ENCODE measurements at regions not wholly inside any gene's neighbourhood (a gene's known extent, or its start where the extent isn't known, plus 50 kb on each side); places are given as distances from the start of the nearest gene placed in this dataset.

DNA sequence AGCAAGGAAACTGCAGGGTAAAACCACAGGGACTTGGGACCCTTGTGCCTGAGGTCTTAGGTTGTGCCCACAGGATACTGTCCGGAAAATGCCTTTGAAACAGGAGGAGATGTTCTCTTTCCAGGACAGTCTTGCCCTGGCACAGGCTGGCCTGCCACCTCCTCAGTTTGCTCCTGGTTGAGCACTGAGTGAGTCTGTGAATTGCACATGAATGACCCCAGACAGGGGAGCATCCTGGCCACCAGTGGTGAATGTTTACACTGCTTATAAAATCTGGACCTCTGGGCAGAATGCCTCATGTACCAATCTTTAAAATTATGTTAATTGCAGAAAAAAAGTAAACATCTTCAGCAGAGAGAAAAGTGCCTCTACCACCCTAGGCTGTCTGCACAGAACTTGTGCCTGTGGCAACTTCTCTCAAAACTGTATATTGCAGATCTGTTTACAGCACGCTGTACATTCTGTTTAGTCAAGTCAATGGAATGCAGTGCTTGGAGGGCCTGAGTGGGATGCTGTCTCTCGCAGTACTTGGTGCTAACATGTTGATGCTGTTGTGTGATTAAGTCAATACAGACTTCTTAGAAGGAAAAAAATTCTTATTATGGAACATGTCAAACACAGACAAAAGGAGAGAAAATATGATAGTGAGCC, 242.1 kb downstream of the SOD2 start:
- H3K27ac ChIP-seq: no peak overlapping the region

GRCh38 chr6:159446340-159446739, 246.7 kb downstream of the SOD2 start:
- H3K27ac ChIP-seq: no peak overlapping the region
- no peak for DNase-seq (ENCODE audit: low read depth, low spot score)

More for the DNA sequence above, 242.1 kb downstream of the SOD2 start:
- DNase-seq (ENCODE audit: low read depth, low spot score): peak; percentile 22

DNA sequence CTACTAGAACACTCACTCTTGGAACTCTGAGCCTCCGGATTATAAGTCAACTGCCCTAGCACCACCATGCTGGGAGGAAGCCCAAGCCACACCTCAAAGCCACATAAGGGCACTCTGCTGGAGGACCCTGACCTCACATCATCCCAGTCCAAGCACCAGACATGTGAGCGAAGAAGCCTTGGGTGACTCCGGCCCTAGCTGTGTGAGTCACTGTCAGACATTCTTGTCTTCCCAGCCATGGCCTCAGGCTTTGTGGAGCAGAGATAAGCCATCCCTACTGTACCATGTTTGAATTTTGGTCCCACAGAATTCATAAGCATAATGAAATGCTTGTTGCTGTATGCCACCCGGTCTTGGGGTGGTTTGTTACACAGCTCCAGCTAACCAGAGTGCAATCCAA, 247.7 kb downstream of the SOD2 start:
- H3K27ac ChIP-seq: no peak overlapping the region
- no peak for DNase-seq (ENCODE audit: low read depth, low spot score)

DNA sequence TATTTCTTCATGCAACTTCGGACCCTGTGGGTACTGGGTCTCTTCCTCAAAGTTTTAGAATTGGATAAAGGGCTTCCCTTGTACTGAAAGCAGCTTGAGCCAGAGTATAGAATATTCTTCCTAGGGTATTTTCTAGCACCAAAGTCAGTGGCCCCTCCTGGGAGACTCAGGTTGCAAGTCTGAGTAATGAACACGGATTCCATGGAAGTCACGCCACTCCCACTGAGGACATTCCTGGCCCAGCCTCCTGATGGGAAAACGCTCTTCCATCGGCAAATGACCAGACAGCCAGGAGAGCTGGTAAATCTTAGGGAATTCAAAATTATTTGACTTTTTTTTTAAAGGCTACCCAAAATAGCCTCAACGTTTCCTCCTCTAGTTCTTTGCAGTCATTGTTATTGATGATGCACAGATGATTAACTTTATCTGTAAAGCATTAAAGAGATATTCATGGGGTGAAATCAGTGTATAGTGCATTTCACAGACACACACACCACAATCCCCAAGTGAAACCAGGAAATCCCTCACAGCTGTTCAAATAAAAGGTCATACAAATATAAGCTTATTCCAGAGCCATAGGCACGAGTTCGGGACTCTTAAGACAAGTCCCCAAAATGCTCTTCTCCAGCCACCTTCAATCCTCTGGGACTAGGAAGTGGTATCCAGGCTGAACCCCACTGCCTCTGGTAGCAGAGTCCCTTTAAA, 248.8 kb downstream of the SOD2 start:
- H3K27ac ChIP-seq: no peak overlapping the region
- DNase-seq (ENCODE audit: low read depth, low spot score): no peak

DNA sequence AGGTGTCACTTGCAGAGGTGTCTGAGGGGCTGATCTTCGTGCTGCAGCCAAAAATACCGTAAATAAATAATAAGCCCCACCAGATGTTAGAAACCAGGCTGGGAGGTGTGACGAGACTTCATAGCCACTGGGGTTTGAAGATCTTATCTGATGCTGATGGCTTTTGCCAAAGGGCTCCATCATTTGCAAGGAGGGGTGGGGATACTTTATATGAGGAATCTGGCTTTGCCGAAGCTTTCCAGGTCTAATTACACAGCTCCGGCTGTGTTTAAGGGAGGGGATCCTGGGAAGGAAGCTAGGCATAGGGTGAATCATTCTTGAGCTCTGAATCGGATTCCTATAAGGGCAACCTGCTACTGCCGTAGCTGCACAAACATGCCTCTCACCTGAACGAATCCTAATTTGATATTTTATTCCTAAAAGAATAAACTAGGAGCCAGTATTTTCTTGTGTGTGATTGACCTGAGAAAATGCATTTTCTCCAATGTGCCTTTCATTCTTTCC, 249.6 kb downstream of the SOD2 start:
- H3K27ac ChIP-seq: no peak overlapping the region

DNA sequence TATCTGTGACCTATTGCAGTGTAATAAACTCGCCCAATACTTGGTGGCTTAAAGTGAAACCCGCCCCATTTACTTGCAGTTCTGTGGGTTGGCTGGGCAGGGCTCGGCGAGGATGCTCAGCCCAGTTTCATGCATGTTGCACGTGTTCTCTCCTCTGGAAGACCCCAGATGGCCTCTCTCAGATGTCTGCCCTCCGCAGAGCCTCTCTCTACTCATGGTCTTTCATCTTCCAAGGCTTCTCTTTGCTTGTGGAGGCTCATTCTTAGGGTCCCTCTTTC, 251.4 kb downstream of the SOD2 start:
- no peak overlapping the region for H3K27ac ChIP-seq
- DNase-seq (ENCODE audit: low read depth, low spot score): no peak

More for the DNA sequence above, 249.6 kb downstream of the SOD2 start:
- no peak for DNase-seq (ENCODE audit: low read depth, low spot score)

DNA sequence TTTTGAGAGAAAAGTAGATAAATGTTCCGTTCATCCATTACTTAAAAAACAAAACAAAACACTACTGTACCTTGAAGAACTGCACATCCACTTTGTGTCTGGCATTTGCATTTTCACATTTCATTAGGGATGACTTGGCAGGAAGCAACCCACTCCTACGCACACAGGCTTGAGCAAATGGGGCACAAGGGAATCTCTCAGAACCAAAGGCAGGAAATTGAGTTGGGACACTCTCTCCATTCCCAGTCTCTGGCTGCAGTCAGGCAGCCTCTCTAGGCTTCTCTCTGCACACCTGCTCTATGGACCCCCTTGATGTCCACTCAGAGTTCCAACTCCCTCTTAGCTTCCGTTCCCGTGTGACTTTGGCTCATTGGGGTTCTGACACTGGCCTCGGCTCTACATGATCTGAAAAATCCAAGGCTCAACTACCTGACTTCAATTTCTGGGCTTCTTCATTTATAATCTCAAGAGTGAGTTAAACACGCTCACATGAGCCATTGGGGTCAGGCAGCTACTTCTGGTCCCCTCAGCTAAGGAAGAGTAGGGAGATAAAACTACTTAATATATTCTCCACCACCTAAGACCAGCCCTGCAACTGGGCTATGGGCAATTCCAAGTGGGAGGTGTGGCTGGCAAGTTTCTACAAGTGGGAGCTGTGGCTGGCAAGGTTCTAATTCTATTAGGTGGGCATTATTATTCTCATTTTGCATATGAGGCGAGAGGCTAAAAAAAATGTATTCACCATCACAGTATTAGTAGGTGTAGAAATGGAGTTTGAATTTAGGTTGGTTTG, 251.9 kb downstream of the SOD2 start:
- DNase-seq (ENCODE audit: low read depth, low spot score): no peak
- H3K27ac ChIP-seq: no peak overlapping the region

DNA sequence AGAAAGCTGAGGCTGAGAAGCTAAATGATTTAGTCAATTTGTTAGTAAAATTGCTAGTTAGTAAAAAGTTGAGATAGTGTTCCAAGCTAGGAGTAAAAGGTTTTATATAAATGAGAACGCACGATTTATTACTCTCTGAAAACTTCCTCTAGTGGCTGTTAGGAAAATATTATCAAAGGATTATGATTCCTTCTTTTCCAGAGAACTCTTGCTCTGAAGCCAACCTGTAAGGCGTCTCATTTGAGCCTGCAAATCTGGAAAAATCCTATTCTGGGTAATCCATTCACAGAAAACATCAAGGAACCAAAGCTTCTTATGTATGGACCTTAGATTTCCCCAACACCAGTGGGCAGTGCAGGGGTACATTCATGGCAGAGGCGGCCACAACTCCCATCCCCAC, 252.7 kb downstream of the SOD2 start:
- DNase-seq (ENCODE audit: low read depth, low spot score): no peak
- no peak overlapping the region for H3K27ac ChIP-seq

DNA sequence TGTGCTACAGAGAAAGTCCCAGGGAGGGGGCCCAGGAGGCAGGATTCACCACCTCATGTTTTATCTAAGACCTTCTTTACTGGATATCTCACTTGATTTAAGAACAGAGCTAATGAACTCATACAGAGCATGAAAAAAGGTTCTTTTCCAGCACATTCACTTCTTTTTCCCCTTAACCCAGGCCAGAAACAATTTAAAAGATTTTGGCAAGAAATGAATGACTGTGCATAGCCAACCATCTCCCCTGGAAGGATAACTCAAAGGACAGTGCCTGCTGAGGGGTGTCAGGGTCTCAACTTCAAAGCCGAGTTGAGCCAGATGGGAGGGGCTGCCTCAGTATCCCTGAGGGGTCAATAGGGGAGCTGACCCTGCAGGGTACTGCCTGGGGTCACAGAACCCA, 253.4 kb downstream of the SOD2 start:
- no peak for DNase-seq (ENCODE audit: low read depth, low spot score)
- H3K27ac ChIP-seq: no peak overlapping the region

GRCh38 chr6:159438106-159438505, 254.9 kb downstream of the SOD2 start:
- no peak overlapping the region for H3K27ac ChIP-seq
- DNase-seq (ENCODE audit: low read depth, low spot score): no peak

DNA sequence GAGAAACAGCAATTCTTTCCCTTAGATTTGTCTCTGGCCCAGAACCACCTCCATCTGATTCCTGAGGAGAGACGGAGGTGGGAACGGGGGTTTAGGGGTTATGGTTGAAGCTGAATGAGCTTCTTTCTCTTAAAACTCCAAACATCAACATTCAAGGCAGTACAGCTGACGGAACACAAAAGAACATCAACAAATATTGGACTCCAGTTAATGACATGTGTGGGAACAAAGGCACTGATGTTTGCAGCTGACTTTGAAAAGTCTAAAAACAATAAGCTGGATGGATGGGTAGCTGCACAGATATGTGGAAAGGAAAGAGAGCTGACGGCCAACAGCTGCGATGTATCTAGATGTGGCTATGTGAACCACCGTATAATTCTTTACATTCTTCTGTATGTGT, 256.5 kb downstream of the SOD2 start:
- H3K27ac ChIP-seq: no peak overlapping the region
- no peak for DNase-seq (ENCODE audit: low read depth, low spot score)

- H3K27ac ChIP-seq: no peak overlapping the region
- no peak for DNase-seq (ENCODE audit: low read depth, low spot score)
Observed at GRCh38 chr6:159435701-159436100, 257.3 kb downstream of the SOD2 start.

DNA sequence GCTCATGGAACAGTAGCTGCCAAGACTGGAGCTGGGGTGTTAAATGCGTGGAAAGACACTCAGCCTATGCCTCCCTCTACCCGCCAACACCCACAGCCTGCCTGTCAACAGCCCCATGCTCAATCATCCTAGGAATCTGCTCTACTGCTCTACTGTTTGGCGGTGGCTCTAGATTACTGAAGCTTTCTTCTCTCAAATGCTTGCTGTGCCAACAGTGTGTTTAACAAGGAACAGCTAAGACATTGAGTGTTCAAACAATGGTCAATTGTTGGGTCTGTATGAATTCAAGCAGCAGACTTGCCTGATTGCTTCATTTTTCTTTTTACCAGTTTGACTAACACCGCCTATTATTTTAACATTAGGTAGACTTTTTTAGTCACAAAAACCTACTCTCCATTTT, 258.6 kb downstream of the SOD2 start:
- no peak overlapping the region for H3K27ac ChIP-seq
- DNase-seq (ENCODE audit: low read depth, low spot score): no peak

GRCh38 chr6:159433550-159433949, 259.5 kb downstream of the SOD2 start:
- no peak overlapping the region for H3K27ac ChIP-seq
- DNase-seq (ENCODE audit: low read depth, low spot score): no peak

- DNase-seq (ENCODE audit: low read depth, low spot score): no peak
- no peak overlapping the region for H3K27ac ChIP-seq
Observed at GRCh38 chr6:159431750-159432149, 261.3 kb downstream of the SOD2 start.

DNA sequence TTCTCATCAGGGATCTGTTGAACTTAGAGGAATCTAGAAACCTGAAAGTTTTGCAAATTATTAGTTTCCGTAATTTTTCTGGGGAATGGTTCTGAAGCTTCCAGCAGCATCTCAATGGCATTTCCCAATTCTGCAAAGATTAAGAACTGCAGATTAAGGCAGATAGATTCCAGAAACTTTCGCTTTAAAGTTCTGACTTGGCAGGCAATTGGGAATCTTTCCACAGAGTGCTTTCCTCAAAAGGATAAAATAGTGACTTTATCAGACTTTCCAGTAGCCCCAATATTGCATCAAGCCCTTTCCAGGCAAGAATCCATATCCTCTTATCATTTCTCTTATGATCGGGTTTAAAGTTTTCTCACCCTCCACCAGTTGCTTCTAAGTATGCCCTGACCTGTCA, 261.1 kb downstream of the FNDC1 start:
- no peak overlapping the region for H3K27ac ChIP-seq
- DNase-seq (ENCODE audit: low read depth, low spot score): no peak

DNA sequence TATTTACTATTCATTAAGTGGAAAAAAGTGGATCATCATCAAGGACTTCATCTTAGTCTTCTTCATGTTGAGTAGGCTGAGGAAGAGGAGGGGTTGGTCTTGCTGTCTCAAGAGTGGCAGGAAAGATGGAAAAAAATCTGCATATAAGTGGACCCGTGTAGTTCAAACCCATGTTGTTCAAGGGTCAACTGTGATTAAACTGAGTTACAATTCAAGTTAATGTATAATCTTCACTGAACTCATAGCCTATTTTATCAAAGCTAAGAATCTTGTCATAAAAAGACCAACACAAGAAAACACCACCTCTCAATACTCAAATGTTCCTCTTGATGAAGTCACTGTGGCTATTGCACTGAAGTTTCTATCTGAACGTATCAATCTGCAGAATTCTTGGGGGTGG, 260.2 kb downstream of the FNDC1 start:
- H3K27ac ChIP-seq: no peak overlapping the region
- DNase-seq (ENCODE audit: low read depth, low spot score): no peak

DNA sequence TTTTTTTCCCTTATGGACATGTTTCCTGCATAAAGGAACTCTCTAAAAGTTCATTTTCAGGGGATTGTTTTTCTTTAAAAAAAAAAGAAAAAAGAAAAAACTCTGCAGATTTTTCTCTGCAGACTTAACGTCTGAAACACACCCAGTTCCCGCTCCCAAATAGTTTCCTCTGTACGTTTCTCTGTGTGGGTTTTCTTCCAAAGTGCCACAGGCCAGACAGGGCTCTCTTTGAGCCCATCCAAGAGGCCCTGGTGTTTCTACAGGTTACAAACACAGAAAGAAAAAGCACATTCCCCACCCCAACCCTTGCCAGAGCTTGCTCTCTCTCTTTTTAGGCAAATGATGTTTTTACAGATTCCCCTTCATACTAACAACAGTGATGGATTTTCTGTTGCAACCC, 258.6 kb downstream of the FNDC1 start:
- no peak for DNase-seq (ENCODE audit: low read depth, low spot score)
- H3K27ac ChIP-seq: no peak overlapping the region

DNA sequence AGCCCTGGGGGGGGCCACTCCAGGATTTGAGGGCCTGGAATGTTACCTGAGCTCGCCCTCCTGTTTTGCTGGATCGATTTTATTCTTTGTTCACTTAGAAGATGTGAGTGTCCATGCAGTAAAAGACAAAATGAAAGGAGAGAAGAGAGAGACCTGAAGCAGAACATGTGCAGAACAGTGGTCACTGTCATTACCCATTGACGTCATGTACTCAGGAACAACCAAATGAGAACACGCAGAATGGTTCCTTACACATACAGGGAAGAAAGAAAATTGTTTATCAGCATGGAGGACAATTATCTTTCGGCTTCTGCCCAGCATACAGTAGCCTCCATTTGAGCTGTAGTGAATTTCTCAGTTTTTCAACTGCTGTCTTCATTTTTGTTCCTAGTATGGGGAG, 258.1 kb downstream of the FNDC1 start:
- H3K27ac ChIP-seq: no peak overlapping the region
- DNase-seq (ENCODE audit: low read depth, low spot score): no peak

- H3K27ac ChIP-seq: no peak overlapping the region
- no peak for DNase-seq (ENCODE audit: low read depth, low spot score)
Observed at GRCh38 chr6:159425421-159425820, 256.2 kb downstream of the FNDC1 start.
